Embryonic facial prominence (tissue), 1 donor: ENCODE measurements at regions not wholly inside any gene's neighbourhood (a gene's known extent, or its start where the extent isn't known, plus 50 kb on each side); places are given as distances from the start of the nearest gene placed in this dataset.
"Not testable (repeated sequence)": the region's sequence is repeated elsewhere in the genome, so short reads cannot be mapped to it uniquely, and the experiment has no call there.

Experiments
- DNase-seq: peaks from one replicate; pipeline ENCODE4 v3.0.0-alpha.2; 2016; ENCODE audit errors: extremely low spot score

DNA sequence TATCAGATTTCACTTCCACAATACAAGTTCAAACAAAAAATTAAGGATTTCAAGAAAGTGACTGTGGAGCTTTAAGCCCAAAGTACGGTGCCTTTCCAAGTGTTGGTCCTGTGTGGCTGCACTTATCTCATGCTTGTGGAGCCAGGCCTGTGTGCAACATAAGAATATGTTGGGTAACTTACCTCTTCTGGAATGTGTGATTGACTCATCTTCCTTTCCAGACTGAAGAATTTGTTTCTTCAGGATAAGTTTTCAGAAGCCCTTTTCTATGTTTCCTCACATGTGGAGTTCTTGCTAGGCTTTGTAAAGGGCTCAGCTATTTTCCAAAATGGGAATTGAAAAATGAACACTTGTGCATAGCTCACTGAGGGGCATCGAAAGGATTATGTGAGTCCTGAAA lies 485.1 kb upstream of the PAPPA start:
- no peak for DNase-seq

DNA sequence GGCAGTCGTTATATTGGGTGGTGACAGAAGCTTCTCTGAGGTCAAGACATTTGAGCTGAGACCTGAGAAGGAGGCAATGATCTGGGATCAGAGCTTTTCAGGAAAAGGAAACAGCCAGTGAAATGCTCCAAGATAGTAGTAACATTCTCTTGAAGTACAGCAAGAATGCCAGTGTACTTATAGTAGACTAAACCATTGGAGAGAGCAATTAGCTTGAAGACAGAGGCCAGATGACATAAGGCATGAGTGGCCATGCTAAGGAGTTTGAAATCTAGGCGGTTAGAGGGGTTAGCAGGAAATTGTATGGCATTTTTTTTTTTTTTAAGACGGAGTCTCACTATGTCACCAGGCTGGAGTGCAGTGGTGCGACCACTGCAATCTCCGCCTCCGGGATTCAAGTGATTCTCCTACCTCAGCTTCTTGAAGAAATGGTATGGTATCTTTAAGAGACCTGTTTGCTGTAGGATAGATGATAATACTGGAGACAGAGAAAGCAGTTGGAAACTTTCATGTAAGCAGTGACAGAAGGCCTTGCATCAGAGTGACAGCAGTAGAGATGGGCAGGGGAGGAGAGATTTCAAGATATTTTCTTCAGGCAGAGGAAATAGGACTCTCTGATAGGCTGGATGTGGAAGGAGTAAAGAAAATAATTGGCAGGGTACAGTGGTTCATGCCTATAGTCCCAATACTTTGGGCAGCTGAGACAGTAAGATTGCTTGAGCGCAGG lies 482.2 kb upstream of the PAPPA start:
- no peak for DNase-seq

DNA sequence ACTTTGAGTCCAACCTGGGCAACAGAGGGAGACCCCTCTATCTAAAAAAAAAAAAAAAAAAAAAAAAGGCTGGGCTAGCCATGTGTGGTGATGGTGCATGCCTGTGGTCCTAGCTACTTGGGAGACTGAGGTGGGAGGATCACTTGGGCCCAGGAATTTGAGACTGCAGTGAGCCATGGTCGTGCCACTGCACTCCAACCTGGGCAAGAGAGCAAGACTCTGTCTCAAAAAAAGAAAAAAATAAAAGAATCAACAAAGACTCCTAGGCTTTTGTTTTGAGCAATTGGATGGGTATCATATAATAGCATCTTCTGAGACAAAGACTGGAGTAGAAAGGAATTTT lies 481.7 kb upstream of the PAPPA start:
- DNase-seq: no peak

DNA sequence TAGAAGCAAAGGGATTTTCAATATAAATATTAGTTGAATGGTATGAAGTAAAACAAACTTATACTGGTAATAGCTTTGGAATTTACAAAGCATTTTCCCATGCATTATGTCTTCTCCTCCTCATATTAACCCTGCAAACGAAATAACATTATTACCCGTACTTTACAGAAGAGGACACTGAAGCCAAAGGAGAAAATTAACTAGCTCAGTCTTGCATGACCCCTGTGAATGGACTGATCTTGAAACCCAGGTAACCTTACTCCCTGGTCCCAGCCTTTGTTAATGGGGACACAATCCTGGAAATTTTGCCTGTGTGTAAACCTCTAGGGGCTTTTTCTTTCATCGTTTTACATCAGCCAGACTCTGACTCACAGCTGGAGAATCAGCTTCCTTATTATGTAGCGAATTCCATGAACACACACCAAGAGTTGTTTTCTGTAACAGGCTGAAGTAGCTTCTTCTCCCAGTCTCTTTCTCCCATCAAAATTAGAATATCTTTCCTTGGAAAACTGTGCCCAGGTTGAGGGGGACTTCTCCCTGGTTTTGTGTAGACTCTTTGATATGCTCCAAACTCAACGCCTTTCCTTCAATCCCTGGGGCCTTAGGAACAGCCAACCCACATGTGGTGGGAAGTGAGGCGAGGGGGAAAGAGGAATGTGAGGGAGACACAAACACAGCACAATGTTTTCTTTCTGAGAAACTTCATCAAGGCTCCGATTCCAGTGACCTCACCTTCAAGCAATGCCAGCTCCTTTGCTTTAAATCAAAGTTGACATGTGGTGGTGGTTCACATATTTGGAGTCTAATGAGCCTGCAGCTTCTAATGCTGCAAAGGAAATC lies 480.9 kb upstream of the PAPPA start:
- no peak for DNase-seq

DNA sequence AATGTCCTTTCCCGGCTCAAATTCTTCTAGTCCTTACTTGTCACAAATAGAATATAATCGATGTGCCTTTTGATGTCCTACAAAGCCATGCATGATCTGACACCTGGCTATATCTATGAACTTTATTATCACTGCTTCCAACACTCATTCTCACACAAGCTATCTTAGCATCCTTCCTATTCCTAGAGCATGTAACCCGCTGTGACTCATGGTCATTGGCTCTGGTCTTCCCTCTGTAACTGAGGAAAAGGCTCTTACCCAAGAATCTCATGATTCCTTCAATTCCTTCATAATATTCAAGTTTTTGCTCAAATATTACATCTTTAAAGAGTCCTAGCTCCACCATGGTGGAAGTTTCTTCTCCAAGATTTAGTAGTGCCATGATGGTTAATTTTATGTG lies 480.0 kb upstream of the PAPPA start:
- no peak for DNase-seq

DNA sequence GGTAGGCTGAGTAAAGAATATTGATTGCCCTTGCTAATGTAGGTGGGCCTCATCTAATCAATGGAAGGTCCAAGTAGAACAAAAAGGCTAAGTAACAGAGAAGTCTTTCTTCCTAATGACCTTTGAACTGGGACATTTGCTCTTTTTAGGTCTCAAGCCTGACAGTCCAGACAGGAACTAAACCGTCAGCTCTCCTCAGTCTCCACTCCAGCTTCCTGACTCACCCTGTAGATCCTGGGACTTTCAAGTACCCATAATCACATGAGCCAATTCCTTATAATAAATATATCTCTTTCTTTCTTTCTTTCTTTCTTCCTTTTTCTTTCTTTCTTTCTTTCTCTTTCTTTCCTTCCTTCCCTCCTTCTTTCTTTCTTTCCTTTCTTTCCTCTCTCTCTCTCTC lies 479.5 kb upstream of the PAPPA start:
- no peak for DNase-seq

DNA sequence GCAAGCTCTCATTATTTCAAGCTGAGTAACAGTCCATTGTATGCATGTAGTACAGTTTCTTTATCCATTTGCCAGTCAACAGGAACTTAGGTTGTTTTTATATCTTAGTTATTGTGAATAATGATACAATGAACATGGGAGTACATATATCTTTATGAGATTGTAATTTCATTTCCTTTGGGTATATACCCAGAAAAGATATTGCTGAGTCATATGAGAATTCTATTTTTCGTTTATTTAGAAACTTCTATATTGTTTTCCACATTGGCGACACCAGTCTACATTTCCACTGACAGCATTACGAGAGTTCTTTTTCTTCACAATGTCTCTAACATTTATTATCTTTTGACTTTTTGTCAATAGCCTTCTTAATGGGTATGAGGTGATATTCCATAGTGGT lies 477.8 kb upstream of the PAPPA start:
- no peak for DNase-seq

DNA sequence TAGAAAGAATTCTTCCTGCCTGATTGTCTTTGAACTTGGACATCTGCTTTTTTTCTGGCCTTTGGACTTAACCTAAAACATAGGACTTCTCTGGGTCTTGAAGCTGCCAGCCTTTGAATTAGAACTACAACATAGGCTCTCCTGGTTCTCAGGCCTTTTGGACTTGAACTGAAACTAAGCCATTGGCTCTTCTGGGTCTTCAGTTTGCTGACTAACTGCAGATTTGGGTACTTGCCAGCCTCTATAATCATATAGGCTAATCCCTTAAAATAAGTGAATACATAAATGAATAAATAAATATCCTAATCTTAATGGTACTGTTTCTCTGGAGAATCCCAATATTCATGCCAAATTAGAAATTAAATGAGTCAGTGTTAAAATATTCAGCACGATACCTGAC lies 473.4 kb upstream of the PAPPA start:
- DNase-seq: no peak

DNA sequence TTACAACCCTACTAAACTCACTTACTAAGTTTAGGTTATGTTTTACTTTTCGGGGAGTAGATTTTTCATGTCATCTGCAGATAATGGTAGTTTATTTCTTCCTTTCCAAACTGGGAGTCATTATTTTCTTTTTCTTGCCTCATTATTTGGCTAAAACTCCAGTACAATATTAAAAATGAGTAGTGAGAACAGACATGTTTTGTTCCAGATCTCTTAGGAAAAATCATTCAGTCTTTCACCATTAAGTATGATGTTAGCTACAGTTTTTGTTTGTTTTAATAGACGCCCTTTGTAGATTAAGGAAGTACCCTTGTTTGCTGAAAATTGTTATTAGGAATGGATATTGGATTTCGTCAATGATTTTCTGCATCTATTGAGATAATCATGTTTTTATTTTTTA lies 472.0 kb upstream of the PAPPA start:
- no peak for DNase-seq

DNA sequence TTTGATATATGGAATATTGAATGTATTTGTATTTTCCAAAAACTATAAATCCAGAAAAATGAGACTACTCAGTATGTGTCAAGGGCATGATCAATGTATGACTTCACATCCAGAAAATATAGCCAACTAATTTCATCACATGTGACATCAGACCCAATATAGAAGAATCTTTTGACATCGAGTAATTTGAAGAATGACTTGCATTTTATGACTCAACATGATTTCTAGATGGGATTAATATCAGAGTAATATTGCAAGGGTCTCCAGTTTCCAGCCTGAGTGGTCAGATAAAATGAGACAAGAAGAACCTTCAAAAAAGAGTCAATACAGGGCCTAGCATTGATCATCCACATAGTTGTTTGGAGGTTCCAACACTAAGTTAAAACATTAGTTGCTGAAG lies 467.5 kb upstream of the PAPPA start:
- DNase-seq: no peak

DNA sequence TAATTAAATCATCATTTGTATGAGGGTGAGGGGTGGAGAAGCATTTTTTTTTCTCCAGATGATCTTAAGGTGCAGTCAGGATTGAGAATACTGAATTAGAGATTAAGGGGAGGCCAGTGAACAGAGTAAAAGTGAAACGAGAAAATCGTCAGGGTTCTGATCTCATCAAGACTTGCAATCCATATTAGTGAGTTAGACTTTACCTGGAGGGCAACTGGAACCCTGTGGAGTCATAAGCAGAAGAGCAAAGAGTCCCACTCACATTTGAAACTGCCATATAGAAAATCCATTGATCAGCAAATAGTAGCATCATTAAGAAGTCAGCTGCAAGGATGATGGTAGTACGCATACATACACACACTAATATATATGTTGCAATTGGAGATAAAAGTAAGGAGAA lies 466.2 kb upstream of the PAPPA start:
- no peak for DNase-seq

DNA sequence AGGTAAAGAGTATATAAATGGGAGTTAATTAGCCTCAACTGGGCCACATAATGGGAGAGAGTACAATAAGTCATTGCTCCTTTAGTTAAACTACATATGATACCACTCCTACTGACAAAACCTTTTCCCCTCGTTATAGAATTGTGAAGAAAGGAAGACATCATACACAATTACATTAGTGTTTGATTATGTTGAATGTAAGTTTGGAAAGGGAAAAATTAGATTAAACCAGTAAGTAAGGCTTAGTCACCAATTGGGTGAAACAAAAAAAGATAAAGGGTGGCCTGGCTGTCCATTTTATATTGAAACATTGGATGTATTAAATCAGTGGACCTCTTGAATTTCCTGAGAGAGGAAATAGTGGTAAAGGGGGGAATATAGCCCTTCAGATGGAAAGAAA lies 464.3 kb upstream of the PAPPA start:
- DNase-seq: no peak

DNA sequence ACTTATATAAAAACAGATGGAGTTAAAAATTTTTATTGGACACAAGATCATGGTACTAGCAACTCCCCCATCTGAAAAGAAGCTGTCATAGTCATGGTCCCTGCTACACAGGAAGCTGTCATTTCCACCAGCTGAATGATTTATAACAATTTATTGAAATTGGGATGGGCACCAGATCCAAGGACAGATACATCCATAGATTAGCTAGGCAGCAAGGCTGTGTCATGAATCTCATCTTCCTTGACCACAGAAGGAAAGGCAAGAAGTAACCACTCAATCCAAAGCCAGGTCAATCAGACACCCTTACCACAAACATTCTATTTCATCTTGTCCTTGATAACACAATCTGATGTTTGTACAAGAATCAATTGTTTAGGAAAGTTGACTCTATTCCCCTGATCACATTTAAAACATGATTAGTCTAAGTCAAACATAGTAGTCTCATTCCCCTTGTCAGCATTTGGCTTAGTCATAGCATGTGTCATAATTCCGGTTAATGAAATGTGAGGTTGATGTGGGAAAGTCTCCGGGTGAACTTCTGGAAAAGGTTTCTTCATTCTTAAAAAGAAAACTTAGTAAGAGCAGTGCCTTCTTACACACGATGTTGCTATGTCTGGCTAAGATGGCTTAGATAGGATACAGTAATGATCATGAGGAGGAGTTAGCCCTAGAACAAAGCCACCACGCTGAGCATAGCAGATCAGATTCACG lies 462.6 kb upstream of the PAPPA start:
- DNase-seq: no peak

DNA sequence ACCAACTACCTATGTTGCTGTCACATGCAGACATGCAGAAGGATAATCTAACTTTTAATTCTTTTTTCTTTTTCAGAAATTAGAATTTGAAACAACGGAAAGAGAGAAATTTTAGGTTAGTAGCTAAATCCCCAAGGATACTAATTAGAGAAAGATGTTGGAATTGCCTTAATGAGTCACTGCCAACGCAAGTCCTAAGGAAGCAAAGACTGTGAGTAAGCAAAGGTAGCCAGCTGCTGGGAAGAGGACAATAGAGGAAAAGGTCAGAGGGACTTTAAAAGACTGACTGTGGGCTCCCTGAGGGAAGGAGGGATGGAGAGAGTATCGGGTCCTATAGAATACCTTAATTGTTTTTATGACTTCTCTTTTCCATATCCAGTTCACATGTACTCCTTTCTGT lies 461.9 kb upstream of the PAPPA start:
- no peak for DNase-seq

DNA sequence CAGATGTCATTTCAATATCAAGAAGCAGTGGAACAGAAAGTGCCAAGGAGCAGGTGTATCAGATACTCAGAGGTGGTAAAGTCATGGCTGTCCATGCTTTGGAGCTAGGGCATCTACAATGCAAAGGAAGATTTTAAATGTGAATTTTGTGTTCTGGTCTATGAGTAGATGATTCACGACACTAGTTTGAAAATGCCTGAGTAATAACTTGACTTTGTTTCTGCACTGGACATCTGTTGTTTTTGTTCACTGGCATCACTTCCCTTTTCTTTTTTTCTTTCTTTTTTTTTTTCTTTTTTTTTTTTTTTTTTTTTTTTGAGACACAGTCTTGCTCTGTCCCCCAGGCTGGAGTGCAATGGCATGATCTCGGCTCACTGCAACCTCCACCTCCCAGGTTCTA lies 460.7 kb upstream of the PAPPA start:
- not testable (repeated sequence) for DNase-seq

DNA sequence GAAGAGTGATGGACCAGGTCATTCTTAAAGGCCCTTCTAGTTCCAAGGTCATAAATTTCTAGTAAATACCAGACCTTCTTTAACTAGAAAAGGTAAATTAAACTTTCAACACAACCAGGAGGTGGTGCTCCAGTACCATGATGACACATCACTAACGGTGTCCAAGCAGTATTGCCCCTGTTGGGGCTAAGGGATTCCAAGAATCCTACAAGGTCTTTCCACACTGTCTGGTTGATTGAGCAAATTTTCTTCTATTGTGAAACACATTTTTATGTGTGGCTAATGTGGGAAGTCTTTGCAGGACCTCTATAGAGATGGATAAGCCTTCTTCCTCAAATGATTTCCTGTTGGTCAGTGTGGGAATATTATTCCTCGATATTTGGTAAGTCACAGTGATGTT lies 459.6 kb upstream of the PAPPA start:
- no peak for DNase-seq

DNA sequence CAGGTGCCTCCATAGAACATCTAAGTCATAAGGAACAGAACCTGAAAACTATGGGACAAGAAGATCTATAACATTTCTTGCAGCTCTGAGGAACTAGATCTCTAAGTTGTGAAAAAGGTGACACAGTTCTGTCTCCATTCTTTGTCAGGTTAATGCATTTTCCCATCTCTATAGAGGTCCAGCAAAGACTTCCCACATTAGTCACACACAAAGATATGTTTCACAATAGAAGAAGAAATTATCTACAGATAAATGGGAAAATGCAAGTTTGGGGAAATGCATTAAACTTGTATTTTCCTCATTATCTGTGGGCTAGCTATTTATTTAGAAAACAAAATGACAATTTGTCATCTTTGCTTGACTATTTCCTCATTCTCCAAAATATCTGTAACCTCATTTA lies 458.6 kb upstream of the PAPPA start:
- DNase-seq: no peak

DNA sequence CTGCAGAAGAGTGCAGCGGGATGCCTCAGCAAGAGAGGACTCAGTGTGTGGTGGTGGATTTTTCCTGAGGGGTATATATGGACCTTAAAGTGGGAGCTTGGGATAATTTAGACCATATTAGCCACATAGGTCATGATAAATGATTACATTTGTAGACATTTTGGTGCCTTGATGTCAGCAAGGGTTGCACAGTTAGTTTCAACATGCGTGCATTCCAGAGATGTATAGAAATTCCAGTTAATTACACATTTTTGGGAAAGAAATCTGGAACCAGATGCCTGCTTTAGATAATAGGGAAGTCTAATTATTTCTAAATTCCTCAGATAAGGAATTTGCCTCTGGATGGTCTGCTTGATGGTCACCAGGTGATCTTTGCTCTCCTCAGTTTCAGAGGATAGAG lies 440.6 kb upstream of the PAPPA start:
- DNase-seq: no peak

DNA sequence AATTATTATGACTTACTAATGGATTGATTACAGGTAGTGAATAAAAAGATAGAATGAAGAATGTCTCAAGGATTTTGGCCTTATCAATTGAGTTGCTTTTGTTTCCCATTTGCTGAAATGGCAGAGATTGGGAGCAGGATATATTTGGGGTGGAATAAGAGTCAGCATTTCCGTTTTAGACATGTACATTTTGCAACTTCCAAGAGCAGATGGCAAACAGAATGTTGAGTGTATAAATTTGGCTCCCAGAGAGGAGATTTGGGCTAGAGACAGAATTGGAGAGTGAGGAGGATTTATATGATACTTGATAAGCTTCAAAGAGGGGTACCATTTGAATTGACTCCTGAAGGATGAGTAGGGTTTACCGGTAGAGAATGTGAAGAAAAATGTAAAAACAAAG lies 437.9 kb upstream of the PAPPA start:
- no peak for DNase-seq

DNA sequence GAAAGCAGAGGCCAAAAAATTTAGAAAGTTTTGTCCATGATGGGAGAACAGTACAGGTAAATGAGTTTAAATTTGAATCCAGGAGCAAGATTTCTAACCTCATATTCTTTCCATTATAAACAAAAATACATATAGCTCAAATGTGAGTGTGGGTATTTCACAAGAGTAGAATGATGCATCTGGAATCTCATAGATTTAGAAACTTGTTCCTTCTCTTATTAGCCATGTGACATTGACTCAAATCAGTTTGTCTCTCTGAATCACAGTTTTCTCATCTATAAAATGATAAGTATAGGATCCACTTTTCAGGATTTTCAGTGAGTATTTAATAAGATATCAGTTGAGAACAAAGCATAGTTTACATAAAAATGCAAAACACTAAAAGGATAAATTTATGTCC lies 436.3 kb upstream of the PAPPA start:
- DNase-seq: no peak

DNA sequence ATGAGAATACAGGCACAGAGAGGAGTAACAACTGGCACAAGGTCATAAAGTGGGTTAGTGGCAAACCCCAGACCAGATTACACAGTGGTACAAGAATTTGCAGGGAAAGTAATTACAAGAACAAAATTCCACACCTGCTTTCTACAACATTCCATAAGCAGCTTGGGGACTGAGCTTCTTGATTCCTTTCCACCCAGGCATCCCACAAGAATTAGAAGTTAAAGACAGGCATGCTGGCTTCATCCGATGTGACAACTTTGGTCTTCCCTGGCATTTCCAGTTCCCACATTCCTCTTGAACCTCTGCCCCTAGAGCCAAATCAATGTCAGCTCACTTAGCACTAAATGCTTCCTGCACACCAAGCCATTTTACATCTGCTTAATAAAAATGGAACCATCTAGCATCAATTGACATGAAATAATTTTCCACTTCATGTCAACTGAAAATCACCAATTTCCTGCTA lies 435.8 kb upstream of the PAPPA start:
- no peak for DNase-seq

DNA sequence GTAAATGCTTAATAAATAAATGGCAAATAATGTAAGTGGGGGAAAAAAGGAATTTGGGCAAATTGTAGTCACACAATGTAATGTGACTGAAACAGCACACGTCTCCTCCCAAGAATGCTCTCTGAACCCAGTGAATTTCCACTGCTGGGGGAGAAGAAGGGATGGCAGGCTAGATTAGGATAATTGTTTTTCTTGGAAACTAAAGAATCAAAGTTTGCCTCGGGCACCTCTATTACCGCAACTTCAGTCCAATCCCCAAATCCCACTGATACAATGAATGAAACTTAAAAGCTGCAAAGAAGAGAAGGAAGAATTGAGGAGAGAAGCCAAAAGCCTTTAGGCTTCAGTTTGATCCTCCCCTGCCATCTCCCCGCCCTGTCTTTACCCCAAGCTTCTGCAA lies 423.2 kb upstream of the PAPPA start:
- DNase-seq: no peak

DNA sequence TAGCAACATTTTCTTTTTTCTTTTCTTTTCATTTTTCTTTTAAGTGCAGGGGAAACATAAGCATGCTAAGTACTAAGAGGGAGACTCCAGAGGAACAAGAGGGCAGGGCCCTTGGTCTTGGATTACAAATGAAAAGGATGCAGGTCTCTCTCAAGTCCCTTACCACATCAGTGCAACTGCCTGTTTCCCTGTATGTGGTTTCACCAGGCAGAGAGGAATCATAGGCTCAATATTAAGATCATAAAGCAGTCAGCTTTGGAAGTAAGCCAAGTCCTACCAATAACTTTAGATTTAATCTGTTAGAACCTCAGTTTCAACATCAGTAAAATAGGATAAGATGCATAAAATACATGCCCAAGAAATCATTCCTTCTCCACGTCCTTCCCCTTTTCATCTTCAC lies 422.7 kb upstream of the PAPPA start:
- no peak for DNase-seq
